ENCODE measurements at regions not wholly inside any gene's neighbourhood (a gene's known extent, or its start where the extent isn't known, plus 50 kb on each side); places are given as distances from the start of the nearest gene placed in this dataset.

DNA sequence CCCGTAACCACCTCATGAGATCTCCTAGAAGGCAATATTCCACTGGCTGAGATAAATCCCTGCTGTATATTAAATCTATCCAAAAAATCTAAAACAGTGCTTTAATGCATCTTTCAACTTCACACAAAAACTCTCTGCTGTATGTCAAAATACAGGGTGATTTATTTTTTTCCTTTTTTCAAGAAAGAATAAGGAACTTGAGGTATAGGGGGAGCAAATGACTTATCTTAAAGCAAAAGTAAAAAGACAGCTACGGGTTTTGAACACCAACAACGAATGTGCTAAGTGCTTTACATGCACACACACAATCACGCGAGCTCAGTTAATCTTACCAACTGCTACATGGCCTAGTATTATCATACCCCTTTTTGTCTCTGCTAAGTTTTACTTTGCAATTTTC is 168.9 kb upstream of the PHF14 start:
- no peak for TF ChIP-seq EZH2 (IDR thresholded peaks at IDR 0.05; ENCODE audit: low read length)
- TF ChIP-seq, protein P1, sequence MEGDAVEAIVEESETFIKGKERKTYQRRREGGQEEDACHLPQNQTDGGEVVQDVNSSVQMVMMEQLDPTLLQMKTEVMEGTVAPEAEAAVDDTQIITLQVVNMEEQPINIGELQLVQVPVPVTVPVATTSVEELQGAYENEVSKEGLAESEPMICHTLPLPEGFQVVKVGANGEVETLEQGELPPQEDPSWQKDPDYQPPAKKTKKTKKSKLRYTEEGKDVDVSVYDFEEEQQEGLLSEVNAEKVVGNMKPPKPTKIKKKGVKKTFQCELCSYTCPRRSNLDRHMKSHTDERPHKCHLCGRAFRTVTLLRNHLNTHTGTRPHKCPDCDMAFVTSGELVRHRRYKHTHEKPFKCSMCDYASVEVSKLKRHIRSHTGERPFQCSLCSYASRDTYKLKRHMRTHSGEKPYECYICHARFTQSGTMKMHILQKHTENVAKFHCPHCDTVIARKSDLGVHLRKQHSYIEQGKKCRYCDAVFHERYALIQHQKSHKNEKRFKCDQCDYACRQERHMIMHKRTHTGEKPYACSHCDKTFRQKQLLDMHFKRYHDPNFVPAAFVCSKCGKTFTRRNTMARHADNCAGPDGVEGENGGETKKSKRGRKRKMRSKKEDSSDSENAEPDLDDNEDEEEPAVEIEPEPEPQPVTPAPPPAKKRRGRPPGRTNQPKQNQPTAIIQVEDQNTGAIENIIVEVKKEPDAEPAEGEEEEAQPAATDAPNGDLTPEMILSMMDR (optimal IDR thresholded peaks at IDR 0.05 in 1 of 3, IDR thresholded peaks at IDR 0.05 in 1 of 3, conservative IDR thresholded peaks at IDR 0.05 in 1 of 3; ENCODE audit: extremely low read depth in 1 of 3, insufficient read depth in 2 of 3, low read length in 3 of 3), result no peak
- Histone ChIP-seq H3K9me3 (ENCODE audit: control insufficient read depth, low read depth, low read length) (no peaks in the 10 kb centered on the region), H3K4me3 (ENCODE audit: control insufficient read depth in 2 of 3, extremely low read depth in 1 of 3, insufficient read depth in 2 of 3, low read depth in 1 of 3, low read length in 3 of 3) (no peak overlapping the region), H3K27ac (ENCODE audit: control insufficient read depth, insufficient read depth, low read length) (no peak overlapping the region), H3K4me2 (ENCODE audit: control insufficient read depth, extremely low read depth, insufficient read depth, low read depth, low read length) (no peak overlapping the region), H2AFZ (ENCODE audit: control insufficient read depth, low read length) (no peak overlapping the region), H4K20me1 (ENCODE audit: control insufficient read depth, extremely low read depth, insufficient read depth, low read length) (no peaks in the 10 kb centered on the region), H3K79me2 (ENCODE audit: control insufficient read depth, insufficient read depth, low read length) (no peaks in the 10 kb centered on the region), H3K9ac (ENCODE audit: control insufficient read depth, extremely low read depth, insufficient read depth, low read length) (no peak overlapping the region), H3K36me3 (ENCODE audit: control insufficient read depth in 2 of 2, extremely low read depth in 1 of 2, insufficient read depth in 2 of 2, low read length in 2 of 2) (no peaks in the 10 kb centered on the region), H3K4me1 (ENCODE audit: control insufficient read depth, extremely low read depth, insufficient read depth, low read length) (peaks cover 19% of the 10 kb centered on the region), H3K9me1 (ENCODE audit: control insufficient read depth, extremely low read depth, insufficient read depth, low read length) (no peaks in the 10 kb centered on the region), H3K27me3 (ENCODE audit: control insufficient read depth, extremely low read depth, insufficient read depth, low read length) (no peaks in the 10 kb centered on the region)
- no peak for FAIRE-seq
- DNase-seq (ENCODE audit: low read depth, low spot score), result no peak
- dilution Hi-C loops (cut with MboI; ENCODE audit: extremely low pct_ligation_motif_present, low sequenced_read_pairs), result no loop called here

DNA sequence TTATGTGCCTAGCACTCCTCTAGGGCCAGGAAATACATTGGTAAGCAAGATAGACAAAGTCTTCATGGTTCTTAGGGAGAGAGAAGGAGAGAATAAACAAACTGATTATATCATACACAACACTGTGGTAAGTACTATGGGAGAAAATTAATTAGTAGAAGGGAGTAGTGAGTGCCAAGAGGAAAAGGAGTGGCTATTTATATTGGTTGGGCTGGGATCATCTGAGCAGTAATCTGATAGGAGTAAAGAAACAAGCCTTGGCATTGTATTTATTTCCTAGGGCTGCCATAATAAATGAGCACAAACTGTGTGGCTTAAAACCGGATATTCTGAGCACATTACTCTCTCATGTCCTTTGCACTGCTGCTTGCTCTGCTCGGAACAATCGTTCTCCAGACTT is 158.1 kb upstream of the PHF14 start:
- dilution Hi-C loops (cut with MboI; ENCODE audit: extremely low pct_ligation_motif_present, low sequenced_read_pairs), result no loop called here

More for the DNA sequence above, 158.1 kb upstream of the PHF14 start:
- no peaks in the 10 kb centered on the region for H3K36me3 ChIP-seq (ENCODE audit: control insufficient read depth in 2 of 2, extremely low read depth in 1 of 2, insufficient read depth in 2 of 2, low read length in 2 of 2)
- H3K9ac ChIP-seq (ENCODE audit: control insufficient read depth, extremely low read depth, insufficient read depth, low read length), result no peak overlapping the region
- FAIRE-seq (no peak), DNase-seq (ENCODE audit: low read depth, low spot score) (no peak)
- no peaks in the 10 kb centered on the region for H4K20me1 ChIP-seq (ENCODE audit: control insufficient read depth, extremely low read depth, insufficient read depth, low read length)
- no peaks in the 10 kb centered on the region for H3K4me1 ChIP-seq (ENCODE audit: control insufficient read depth, extremely low read depth, insufficient read depth, low read length)
- no peaks in the 10 kb centered on the region for H3K9me3 ChIP-seq (ENCODE audit: control insufficient read depth, low read depth, low read length)
- no peaks in the 10 kb centered on the region for H3K27me3 ChIP-seq (ENCODE audit: control insufficient read depth, extremely low read depth, insufficient read depth, low read length)
- no peaks in the 10 kb centered on the region for H3K79me2 ChIP-seq (ENCODE audit: control insufficient read depth, insufficient read depth, low read length)
- no peak overlapping the region for H2AFZ ChIP-seq (ENCODE audit: control insufficient read depth, low read length)
- no peak overlapping the region for H3K4me2 ChIP-seq (ENCODE audit: control insufficient read depth, extremely low read depth, insufficient read depth, low read depth, low read length)
- H3K27ac ChIP-seq (ENCODE audit: control insufficient read depth, insufficient read depth, low read length), result no peak overlapping the region
- no peak overlapping the region for H3K4me3 ChIP-seq (ENCODE audit: control insufficient read depth in 2 of 3, extremely low read depth in 1 of 3, insufficient read depth in 2 of 3, low read depth in 1 of 3, low read length in 3 of 3)
- no peaks in the 10 kb centered on the region for H3K9me1 ChIP-seq (ENCODE audit: control insufficient read depth, extremely low read depth, insufficient read depth, low read length)
- TF ChIP-seq EZH2 (IDR thresholded peaks at IDR 0.05; ENCODE audit: low read length), result no peak
- TF ChIP-seq, protein P1 (optimal IDR thresholded peaks at IDR 0.05 in 1 of 3, IDR thresholded peaks at IDR 0.05 in 1 of 3, conservative IDR thresholded peaks at IDR 0.05 in 1 of 3; ENCODE audit: extremely low read depth in 1 of 3, insufficient read depth in 2 of 3, low read length in 3 of 3), result no peak

Measured in keratinocyte (primary cell).